ENCODE measurements at regions not wholly inside any gene's neighbourhood (a gene's known extent, or its start where the extent isn't known, plus 50 kb on each side); places are given as distances from the start of the nearest gene placed in this dataset.

DNA sequence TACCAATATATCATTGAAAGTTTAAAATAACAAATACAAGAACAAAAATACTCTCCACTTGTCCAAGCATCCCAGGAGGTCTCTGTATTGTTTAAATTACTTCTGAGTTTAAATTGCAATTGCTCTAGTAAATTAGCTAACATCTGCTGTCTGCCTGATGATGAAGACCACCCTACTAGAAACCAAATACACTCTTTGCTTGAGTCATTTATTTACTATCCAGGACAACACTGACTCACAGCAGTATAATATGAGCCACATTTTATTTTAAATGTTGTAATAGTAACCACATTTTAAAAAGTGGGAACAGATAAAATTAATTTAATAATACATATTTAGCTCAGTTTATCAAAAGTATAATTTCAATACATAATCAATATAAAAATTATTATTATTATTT, 62.9 kb upstream of the EEA1 start:
- TF ChIP-seq EZH2 (IDR thresholded peaks at IDR 0.05) (no peak), POLR2AphosphoS5 (IDR thresholded peaks at IDR 0.05; ENCODE audit: low read depth, low read length) (no peak), EGR1 (IDR thresholded peaks at IDR 0.05; ENCODE audit: low read depth) (no peak), TCF7L2 (IDR thresholded peaks at IDR 0.05; ENCODE audit: borderline replicate concordance, extremely low read depth, insufficient read depth, insufficient read length) (no peak), EZH2phosphoT487 (IDR thresholded peaks at IDR 0.05; ENCODE audit: borderline replicate concordance) (no peak), JUND (IDR thresholded peaks at IDR 0.05) (no peak), POLR2A (IDR thresholded peaks at IDR 0.05; ENCODE audit: borderline replicate concordance, extremely low read depth, insufficient read depth, insufficient read length) (no peak), SP1 (IDR thresholded peaks at IDR 0.05; ENCODE audit: low read depth) (no peak), SIN3A (IDR thresholded peaks at IDR 0.05; ENCODE audit: low read depth) (no peak)
- TF ChIP-seq, protein P1, sequence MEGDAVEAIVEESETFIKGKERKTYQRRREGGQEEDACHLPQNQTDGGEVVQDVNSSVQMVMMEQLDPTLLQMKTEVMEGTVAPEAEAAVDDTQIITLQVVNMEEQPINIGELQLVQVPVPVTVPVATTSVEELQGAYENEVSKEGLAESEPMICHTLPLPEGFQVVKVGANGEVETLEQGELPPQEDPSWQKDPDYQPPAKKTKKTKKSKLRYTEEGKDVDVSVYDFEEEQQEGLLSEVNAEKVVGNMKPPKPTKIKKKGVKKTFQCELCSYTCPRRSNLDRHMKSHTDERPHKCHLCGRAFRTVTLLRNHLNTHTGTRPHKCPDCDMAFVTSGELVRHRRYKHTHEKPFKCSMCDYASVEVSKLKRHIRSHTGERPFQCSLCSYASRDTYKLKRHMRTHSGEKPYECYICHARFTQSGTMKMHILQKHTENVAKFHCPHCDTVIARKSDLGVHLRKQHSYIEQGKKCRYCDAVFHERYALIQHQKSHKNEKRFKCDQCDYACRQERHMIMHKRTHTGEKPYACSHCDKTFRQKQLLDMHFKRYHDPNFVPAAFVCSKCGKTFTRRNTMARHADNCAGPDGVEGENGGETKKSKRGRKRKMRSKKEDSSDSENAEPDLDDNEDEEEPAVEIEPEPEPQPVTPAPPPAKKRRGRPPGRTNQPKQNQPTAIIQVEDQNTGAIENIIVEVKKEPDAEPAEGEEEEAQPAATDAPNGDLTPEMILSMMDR (IDR thresholded peaks at IDR 0.05 in 2 of 3, conservative IDR thresholded peaks at IDR 0.05 in 1 of 3; ENCODE audit: borderline replicate concordance in 1 of 3, insufficient read depth in 1 of 3, low read depth in 2 of 3, low read length in 2 of 3), result no peak
- TF ChIP-seq, protein P2, sequence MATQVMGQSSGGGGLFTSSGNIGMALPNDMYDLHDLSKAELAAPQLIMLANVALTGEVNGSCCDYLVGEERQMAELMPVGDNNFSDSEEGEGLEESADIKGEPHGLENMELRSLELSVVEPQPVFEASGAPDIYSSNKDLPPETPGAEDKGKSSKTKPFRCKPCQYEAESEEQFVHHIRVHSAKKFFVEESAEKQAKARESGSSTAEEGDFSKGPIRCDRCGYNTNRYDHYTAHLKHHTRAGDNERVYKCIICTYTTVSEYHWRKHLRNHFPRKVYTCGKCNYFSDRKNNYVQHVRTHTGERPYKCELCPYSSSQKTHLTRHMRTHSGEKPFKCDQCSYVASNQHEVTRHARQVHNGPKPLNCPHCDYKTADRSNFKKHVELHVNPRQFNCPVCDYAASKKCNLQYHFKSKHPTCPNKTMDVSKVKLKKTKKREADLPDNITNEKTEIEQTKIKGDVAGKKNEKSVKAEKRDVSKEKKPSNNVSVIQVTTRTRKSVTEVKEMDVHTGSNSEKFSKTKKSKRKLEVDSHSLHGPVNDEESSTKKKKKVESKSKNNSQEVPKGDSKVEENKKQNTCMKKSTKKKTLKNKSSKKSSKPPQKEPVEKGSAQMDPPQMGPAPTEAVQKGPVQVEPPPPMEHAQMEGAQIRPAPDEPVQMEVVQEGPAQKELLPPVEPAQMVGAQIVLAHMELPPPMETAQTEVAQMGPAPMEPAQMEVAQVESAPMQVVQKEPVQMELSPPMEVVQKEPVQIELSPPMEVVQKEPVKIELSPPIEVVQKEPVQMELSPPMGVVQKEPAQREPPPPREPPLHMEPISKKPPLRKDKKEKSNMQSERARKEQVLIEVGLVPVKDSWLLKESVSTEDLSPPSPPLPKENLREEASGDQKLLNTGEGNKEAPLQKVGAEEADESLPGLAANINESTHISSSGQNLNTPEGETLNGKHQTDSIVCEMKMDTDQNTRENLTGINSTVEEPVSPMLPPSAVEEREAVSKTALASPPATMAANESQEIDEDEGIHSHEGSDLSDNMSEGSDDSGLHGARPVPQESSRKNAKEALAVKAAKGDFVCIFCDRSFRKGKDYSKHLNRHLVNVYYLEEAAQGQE (IDR thresholded peaks at IDR 0.05; ENCODE audit: low read depth), result no peak
